ENCODE measurements at regions not wholly inside any gene's neighbourhood (a gene's known extent, or its start where the extent isn't known, plus 50 kb on each side); places are given as distances from the start of the nearest gene placed in this dataset.

DNA sequence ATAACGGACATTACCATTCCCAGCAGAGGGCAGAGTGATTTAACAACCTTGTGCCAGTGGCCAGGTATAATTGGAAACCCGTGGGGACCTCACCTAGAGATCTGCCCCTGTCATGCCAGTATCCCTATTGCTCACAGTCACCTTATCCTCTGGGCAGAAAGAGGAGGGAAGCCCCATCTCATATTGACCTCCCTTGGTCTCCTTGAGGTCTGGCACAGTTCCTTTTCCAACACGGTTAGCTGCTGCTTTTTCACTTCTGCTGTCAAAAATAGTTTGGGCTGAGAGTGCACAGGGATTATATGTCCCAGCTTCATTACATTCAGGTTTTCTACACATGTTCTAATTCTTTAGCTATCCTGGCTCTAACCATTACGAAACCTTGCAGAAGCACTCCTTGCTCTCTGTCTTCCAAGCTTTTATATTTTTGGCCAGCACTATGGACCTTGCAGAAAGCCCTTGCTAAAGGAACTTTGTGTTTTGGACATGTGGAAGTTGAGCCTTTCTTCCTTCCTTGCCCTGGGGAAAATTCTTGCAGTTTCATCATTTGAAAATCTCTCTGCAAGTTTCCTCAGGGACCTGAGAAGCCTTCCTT, 111.7 kb upstream of the MIS18BP1 start:
- H3K4me1 ChIP-seq (ENCODE audit: insufficient read depth, low read length), result no peaks in the 10 kb centered on the region
- DNase-seq (peak; percentile 32), ATAC-seq (peak; percentile 48)
- H3K9ac ChIP-seq (ENCODE audit: low read length), result no peak overlapping the region
- no peaks in the 10 kb centered on the region for H4K20me1 ChIP-seq (ENCODE audit: low read length)
- no peak overlapping the region for H3K4me3 ChIP-seq (ENCODE audit: low read length)
- CTCF ChIA-PET, result no interaction called here
- H3K79me2 ChIP-seq (ENCODE audit: low read length), result no peaks in the 10 kb centered on the region
- no peak overlapping the region for H3K27ac ChIP-seq (ENCODE audit: low read length)
- BruUV-seq (replicated peaks), result no TSS peak
- intact Hi-C loops (cut with micrococcal nuclease), result no loop called here
- no peaks in the 10 kb centered on the region for H3F3A ChIP-seq (ENCODE audit: low read length, unreplicated experiment)
- no peaks in the 10 kb centered on the region for H3K9me2 ChIP-seq (replicated peaks; ENCODE audit: low read length)
- H3K9me3 ChIP-seq (ENCODE audit: low read length), result no peaks in the 10 kb centered on the region
- TF ChIP-seq, protein P1, sequence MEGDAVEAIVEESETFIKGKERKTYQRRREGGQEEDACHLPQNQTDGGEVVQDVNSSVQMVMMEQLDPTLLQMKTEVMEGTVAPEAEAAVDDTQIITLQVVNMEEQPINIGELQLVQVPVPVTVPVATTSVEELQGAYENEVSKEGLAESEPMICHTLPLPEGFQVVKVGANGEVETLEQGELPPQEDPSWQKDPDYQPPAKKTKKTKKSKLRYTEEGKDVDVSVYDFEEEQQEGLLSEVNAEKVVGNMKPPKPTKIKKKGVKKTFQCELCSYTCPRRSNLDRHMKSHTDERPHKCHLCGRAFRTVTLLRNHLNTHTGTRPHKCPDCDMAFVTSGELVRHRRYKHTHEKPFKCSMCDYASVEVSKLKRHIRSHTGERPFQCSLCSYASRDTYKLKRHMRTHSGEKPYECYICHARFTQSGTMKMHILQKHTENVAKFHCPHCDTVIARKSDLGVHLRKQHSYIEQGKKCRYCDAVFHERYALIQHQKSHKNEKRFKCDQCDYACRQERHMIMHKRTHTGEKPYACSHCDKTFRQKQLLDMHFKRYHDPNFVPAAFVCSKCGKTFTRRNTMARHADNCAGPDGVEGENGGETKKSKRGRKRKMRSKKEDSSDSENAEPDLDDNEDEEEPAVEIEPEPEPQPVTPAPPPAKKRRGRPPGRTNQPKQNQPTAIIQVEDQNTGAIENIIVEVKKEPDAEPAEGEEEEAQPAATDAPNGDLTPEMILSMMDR (conservative IDR thresholded peaks at IDR 0.05; ENCODE audit: low read depth, low read length), result peak; percentile 49; the same call in 1 of the 2 replicates
- TF ChIP-seq EZH2 (IDR thresholded peaks at IDR 0.05; ENCODE audit: low read length, unreplicated experiment), result no peak
- no peak for TF ChIP-seq EZH2phosphoT487 (IDR thresholded peaks at IDR 0.05; ENCODE audit: borderline replicate concordance, low read length)
- H3K4me2 ChIP-seq (ENCODE audit: low read length), result no peak overlapping the region
- H2AFZ ChIP-seq (ENCODE audit: low read length), result no peak overlapping the region
- H3K36me3 ChIP-seq (ENCODE audit: low read depth, low read length), result no peaks in the 10 kb centered on the region
- peaks cover 23% of the 10 kb centered on the region for H3K27me3 ChIP-seq (ENCODE audit: low read length)
- POLR2A ChIA-PET (ENCODE audit: unreplicated experiment), result no interaction called here

DNA sequence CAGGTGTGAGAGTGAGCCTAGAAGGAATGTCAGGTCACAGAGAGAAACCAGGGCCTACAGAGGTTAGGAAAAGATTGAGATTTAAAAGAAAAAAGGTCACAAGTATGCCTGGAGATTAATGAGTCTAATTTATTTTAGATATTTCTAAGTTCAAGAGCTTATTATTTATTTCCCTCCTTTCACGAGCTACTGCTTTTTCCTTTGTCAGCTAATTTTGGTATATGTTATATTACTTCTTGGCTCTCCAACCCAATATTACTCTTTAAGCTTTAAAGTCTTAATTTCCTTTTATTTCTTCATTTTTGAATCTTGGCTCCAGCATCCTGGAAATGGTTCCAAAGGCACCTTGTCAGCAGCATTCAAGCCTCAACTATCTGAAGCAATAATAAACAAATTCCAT, 109.5 kb upstream of the MIS18BP1 start:
- Histone ChIP-seq H3K4me2 (ENCODE audit: low read length) (no peak overlapping the region), H3K79me2 (ENCODE audit: low read length) (no peaks in the 10 kb centered on the region), H3K4me1 (ENCODE audit: insufficient read depth, low read length) (no peaks in the 10 kb centered on the region), H4K20me1 (ENCODE audit: low read length) (no peaks in the 10 kb centered on the region), H2AFZ (ENCODE audit: low read length) (no peak overlapping the region), H3K9ac (ENCODE audit: low read length) (no peak overlapping the region), H3F3A (ENCODE audit: low read length, unreplicated experiment) (no peaks in the 10 kb centered on the region), H3K27ac (ENCODE audit: low read length) (no peak overlapping the region), H3K9me2 (replicated peaks; ENCODE audit: low read length) (no peaks in the 10 kb centered on the region), H3K27me3 (ENCODE audit: low read length) (peaks cover 16% of the 10 kb centered on the region), H3K9me3 (ENCODE audit: low read length) (no peaks in the 10 kb centered on the region), H3K36me3 (ENCODE audit: low read depth, low read length) (no peaks in the 10 kb centered on the region), H3K4me3 (ENCODE audit: low read length) (no peak overlapping the region)
- ChIA-PET POLR2A (ENCODE audit: unreplicated experiment) (no interaction called here), CTCF (no interaction called here)
- intact Hi-C loops (cut with micrococcal nuclease), result no loop called here
- ATAC-seq (no peak), DNase-seq (no peak)
- BruUV-seq (replicated peaks), result no TSS peak
- TF ChIP-seq EZH2phosphoT487 (IDR thresholded peaks at IDR 0.05; ENCODE audit: borderline replicate concordance, low read length), result no peak
- TF ChIP-seq, protein P1 (conservative IDR thresholded peaks at IDR 0.05; ENCODE audit: low read depth, low read length), result no peak
- TF ChIP-seq EZH2 (IDR thresholded peaks at IDR 0.05; ENCODE audit: low read length, unreplicated experiment), result no peak

DNA sequence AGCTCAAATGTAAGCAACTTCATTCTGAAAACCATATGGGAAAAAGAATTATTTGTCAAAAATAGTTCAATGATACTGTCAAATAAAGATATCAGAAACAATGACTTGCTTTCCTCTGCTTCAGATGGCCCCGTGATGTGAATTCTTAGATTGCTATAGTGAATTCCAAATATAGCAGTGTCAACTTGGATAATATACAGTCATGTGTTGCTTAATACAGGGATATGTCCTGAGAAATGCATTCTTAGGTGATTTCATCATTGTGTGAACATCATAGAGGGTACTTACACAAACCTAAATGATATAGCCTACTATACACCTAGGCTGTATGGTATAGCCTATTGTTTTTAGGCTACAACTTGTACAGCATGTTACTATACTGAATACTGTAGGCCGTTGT, 108.7 kb upstream of the MIS18BP1 start:
- Histone ChIP-seq H3K9me2 (replicated peaks; ENCODE audit: low read length) (no peaks in the 10 kb centered on the region), H4K20me1 (ENCODE audit: low read length) (no peaks in the 10 kb centered on the region), H2AFZ (ENCODE audit: low read length) (no peak overlapping the region), H3K4me3 (ENCODE audit: low read length) (no peak overlapping the region), H3K27ac (ENCODE audit: low read length) (no peak overlapping the region), H3K4me1 (ENCODE audit: insufficient read depth, low read length) (no peaks in the 10 kb centered on the region), H3K4me2 (ENCODE audit: low read length) (no peak overlapping the region), H3K79me2 (ENCODE audit: low read length) (no peaks in the 10 kb centered on the region), H3K9ac (ENCODE audit: low read length) (no peak overlapping the region), H3K36me3 (ENCODE audit: low read depth, low read length) (no peaks in the 10 kb centered on the region), H3K9me3 (ENCODE audit: low read length) (no peaks in the 10 kb centered on the region), H3F3A (ENCODE audit: low read length, unreplicated experiment) (no peaks in the 10 kb centered on the region), H3K27me3 (ENCODE audit: low read length) (peaks cover 17% of the 10 kb centered on the region)
- no TSS peak for BruUV-seq (replicated peaks)
- TF ChIP-seq EZH2phosphoT487 (IDR thresholded peaks at IDR 0.05; ENCODE audit: borderline replicate concordance, low read length) (no peak), EZH2 (IDR thresholded peaks at IDR 0.05; ENCODE audit: low read length, unreplicated experiment) (no peak)
- TF ChIP-seq, protein P1 (conservative IDR thresholded peaks at IDR 0.05; ENCODE audit: low read depth, low read length), result no peak
- POLR2A ChIA-PET (ENCODE audit: unreplicated experiment), result no interaction called here
- DNase-seq, result no peak
- ATAC-seq, result no peak
- CTCF ChIA-PET, result interaction anchor here (0.5 kb wide), 1 partner anchor 780 kb away, joined by 3 read pairs; no protein-coding TSS in a partner anchor
- intact Hi-C loops (cut with micrococcal nuclease), result no loop called here
